HepG2 (cell line): ENCODE measurements at regions not wholly inside any gene's neighbourhood (a gene's known extent, or its start where the extent isn't known, plus 50 kb on each side); places are given as distances from the start of the nearest gene placed in this dataset.

ENCODE experiments used
- ATAC-seq: fragments of 200-7000 bp; cut with Tn5 transposase; 3 replicates; pipeline ENCODE4 v1.9.1; 2020; ENCODE audit warnings: mild to moderate bottlenecking, moderate library complexity
- BruUV-seq: library from RNA; stranded (reverse); fragments of 400-500 nt; replicated peaks from 2 replicates; lab custom pipeline; 2021; lab: Mats Ljungman, UMichigan
- CTCF ChIA-PET: fragments of 300-600 bp; formaldehyde crosslinking; extraction: SDS; loops from one replicate; lab custom pipeline; 2021; ENCODE audit warnings: low total read pairs, inconsistent platforms, low intra/inter-chr PET ratio; lab: Yijun Ruan, JAX
- POLR2A ChIA-PET: fragments of 350-600 bp; sonication (Branson Sonifier 250); formaldehyde crosslinking; loops from one replicate; lab custom pipeline; 2020; ENCODE audit warnings: antibody characterized with exemption, inconsistent platforms; lab: Yijun Ruan, JAX
- DNase-seq: peaks from one replicate; pipeline ENCODE4 v3.0.0-alpha.2; 2015; ENCODE audit warnings: low spot score
- FAIRE-seq: peaks from 3 replicates; lab custom pipeline; 2011; peaks lifted over from hg19 to GRCh38; lab: Jason Lieb, UNC
- H2AFZ ChIP-seq: one replicate; pipeline ENCODE4 v1.6.1; 2011; ENCODE audit warnings: low read length, inconsistent platforms
- H3K27ac ChIP-seq: fragments of 300-600 bp; 3 replicates; pipeline ENCODE4 v1.8.0; 2011; ENCODE audit warnings: mixed run types, mild to moderate bottlenecking, mixed read lengths, low read length, inconsistent platforms; ENCODE audit not compliant: insufficient read depth; ENCODE audit errors: extremely low read length
- H3K27me3 ChIP-seq, 2 experiments: fragments of 200-600 bp in 1 of 2; 2 replicates in 1 of 2; 3 replicates in 1 of 2; pipeline versions ENCODE4 v1.6.0 to v1.8.0; 2011; ENCODE audit warnings: low read length in 2 of 2, mild to moderate bottlenecking in 2 of 2, moderate library complexity in 2 of 2, inconsistent platforms in 1 of 2; ENCODE audit not compliant: insufficient read depth in 2 of 2, control insufficient read depth in 1 of 2
- H3K36me3 ChIP-seq, 2 experiments: fragments of 200-600 bp in 1 of 2; replicated peaks in 1 of 2; 2 replicates in 1 of 2; 3 replicates in 1 of 2; pipeline versions ENCODE4 v1.5.1 to v1.8.0; 2011; ENCODE audit warnings: low read length in 2 of 2, inconsistent platforms in 1 of 2; ENCODE audit not compliant: insufficient read depth in 2 of 2, control insufficient read depth in 1 of 2
- H3K4me1 ChIP-seq: 2 replicates; pipeline ENCODE4 v1.5.1; 2012; ENCODE audit warnings: low read length, inconsistent platforms; ENCODE audit not compliant: insufficient read depth
- H3K4me2 ChIP-seq: 2 replicates; pipeline ENCODE4 v1.6.0; 2011; ENCODE audit warnings: low read depth, low read length, inconsistent platforms
- H3K4me3 ChIP-seq, 3 experiments: fragments of 200-600 bp in 1 of 3; sonication (generic), shearing (Covaris generic) in 1 of 3; replicated peaks in 1 of 3; 2 replicates each; pipeline ENCODE4 v1.5.1; 2011 to 2016; ENCODE audit warnings: low read length in 3 of 3, inconsistent platforms in 2 of 3, low read depth in 2 of 3, mild to moderate bottlenecking in 2 of 3, control low read depth in 1 of 3, mixed read lengths in 1 of 3; ENCODE audit not compliant: insufficient read depth in 1 of 3
- H3K79me2 ChIP-seq: one replicate; pipeline ENCODE4 v1.6.1; 2011; ENCODE audit warnings: low read length, inconsistent platforms; ENCODE audit not compliant: insufficient read depth
- H3K9ac ChIP-seq: 2 replicates; pipeline ENCODE4 v1.6.0; 2011; ENCODE audit warnings: mild to moderate bottlenecking, low read depth, low read length, inconsistent platforms; ENCODE audit not compliant: insufficient read depth
- H3K9me3 ChIP-seq: 2 replicates; pipeline ENCODE4 v1.5.1; 2012; ENCODE audit warnings: mild to moderate bottlenecking, low read length
- H4K20me1 ChIP-seq: 2 replicates; pipeline ENCODE4 v1.6.0; 2011; ENCODE audit warnings: inconsistent platforms, mild to moderate bottlenecking, low read length, moderate library complexity; ENCODE audit not compliant: insufficient read depth
- E2F2 ChIP-seq: sonication (generic); formaldehyde crosslinking; IDR thresholded peaks from 2 replicates; pipeline ENCODE4 v1.4.0; 2020; ENCODE audit warnings: missing genetic modification reagents, borderline replicate concordance
- ISL2 ChIP-seq: sonication (generic); formaldehyde crosslinking; IDR thresholded peaks from 2 replicates; pipeline ENCODE4 v1.5.0; 2020; ENCODE audit warnings: missing genetic modification reagents
- MEF2D ChIP-seq: sonication (generic); formaldehyde crosslinking; IDR thresholded peaks from 2 replicates; pipeline ENCODE4 v1.5.1; 2020; ENCODE audit warnings: mild to moderate bottlenecking, missing genetic modification reagents
- MZF1 ChIP-seq: sonication (generic); formaldehyde crosslinking; IDR thresholded peaks from 2 replicates; pipeline ENCODE4 v1.8.1; 2023; ENCODE audit warnings: mild to moderate bottlenecking, missing genetic modification reagents, borderline replicate concordance
- NONO ChIP-seq, 2 experiments: fragments of 450-650 bp in 1 of 2; sonication (generic) in 1 of 2; formaldehyde crosslinking in 1 of 2; IDR thresholded peaks in 1 of 2; conservative IDR thresholded peaks in 1 of 2; 2 replicates each; pipeline versions ENCODE4 v1.6.1 to v1.8.0; 2017 to 2022; ENCODE audit warnings: mild to moderate bottlenecking in 1 of 2, missing genetic modification reagents in 1 of 2, moderate library complexity in 1 of 2
- SNAPC5 ChIP-seq: sonication (generic); formaldehyde crosslinking; IDR thresholded peaks from 2 replicates; pipeline ENCODE4 v1.8.1; 2023; ENCODE audit warnings: mild to moderate bottlenecking, missing genetic modification reagents, borderline replicate concordance
- SRSF1 ChIP-seq: fragments of 200-400 bp; formaldehyde crosslinking; optimal IDR thresholded peaks from 2 replicates; pipeline ENCODE3; 2017; ENCODE audit warnings: mild to moderate bottlenecking, low read depth, low read length, moderate library complexity
- TBL1XR1 ChIP-seq: fragments of 150-350 bp; IDR thresholded peaks from 2 replicates; pipeline ENCODE4 v1.6.1; 2014; ENCODE audit warnings: borderline replicate concordance, low read length; ENCODE audit not compliant: partially characterized antibody
- ZSCAN30 ChIP-seq: sonication (generic); formaldehyde crosslinking; IDR thresholded peaks from 2 replicates; pipeline ENCODE4 v1.5.0; 2020; ENCODE audit warnings: mild to moderate bottlenecking, missing genetic modification reagents
- WGBS: methylation state at CpG from one replicate; pipeline ENCODE4 v1.1.6; 2017; ENCODE audit warnings: low lambda C conversion rate; 5-methylcytosine and 5-hydroxymethylcytosine counted together
- in situ Hi-C: cut with HindIII; loops from 2 replicates; pipeline ENCODE4 v1.10.0; 2017; ENCODE audit warnings: low pct_unique_long_range_greater_than_20kb; ENCODE audit not compliant: extremely low pct_ligation_motif_present
- intact Hi-C: fragments of 100-400 bp; cut with micrococcal nuclease; formaldehyde crosslinking; loops from one replicate; pipeline ENCODE4 v1.10.0; 2022; ENCODE audit not compliant: unreplicated experiment

DNA sequence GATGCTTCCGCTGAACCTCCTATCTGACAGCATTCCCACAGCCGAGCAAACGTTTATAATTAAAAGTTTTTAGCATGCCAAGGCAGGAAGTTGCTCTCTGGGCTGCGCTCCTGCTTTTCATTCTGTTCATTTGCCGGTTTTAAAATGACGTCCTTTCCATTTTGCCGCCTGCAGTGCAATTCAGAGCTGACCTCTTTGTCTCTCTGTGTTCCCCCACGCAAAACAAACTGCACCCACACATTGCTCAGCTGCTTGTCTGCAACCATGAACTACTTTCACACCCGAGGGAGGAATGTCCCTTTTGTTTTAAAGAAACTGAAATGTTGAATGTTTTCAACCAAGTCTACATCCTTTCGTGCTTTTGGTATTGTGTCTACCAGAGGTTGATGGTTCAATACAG is 416.5 kb downstream of the EFNB2 start:
- DNase-seq (no peak), ATAC-seq (no peak), FAIRE-seq (no peak)
- Histone ChIP-seq H2AFZ (no peak overlapping the region), H3K27ac (no peak overlapping the region), H3K36me3 (no peaks in the 10 kb centered on the region), H3K9ac (no peak overlapping the region), H3K9me3 (no peaks in the 10 kb centered on the region), H4K20me1 (no peaks in the 10 kb centered on the region), H3K4me3 (no peak overlapping the region), H3K4me1 (no peaks in the 10 kb centered on the region), H3K27me3 (no peaks in the 10 kb centered on the region), H3K79me2 (no peaks in the 10 kb centered on the region), H3K4me2 (no peak overlapping the region)
- ChIA-PET CTCF (no interaction called here), POLR2A (no interaction called here)
- in situ Hi-C loops (no loop called here), intact Hi-C loops (no loop called here)
- WGBS, result 25% methylated on average over 10 of the region's 10 CpGs
- no TSS peak for BruUV-seq
- TF ChIP-seq E2F2 (CRISPR knock-in tag) (no peak), NONO (IDR thresholded peaks at IDR 0.05) (no peak), NONO (CRISPR knock-in tag; conservative IDR thresholded peaks at IDR 0.05) (no peak), TBL1XR1 (no peak), ISL2 (CRISPR knock-in tag) (no peak), SNAPC5 (CRISPR knock-in tag) (no peak), MEF2D (CRISPR knock-in tag) (no peak), ZSCAN30 (CRISPR knock-in tag) (no peak), SRSF1 (no peak), MZF1 (CRISPR knock-in tag) (no peak)
